ENCODE measurements at regions not wholly inside any gene's neighbourhood (a gene's known extent, or its start where the extent isn't known, plus 50 kb on each side); places are given as distances from the start of the nearest gene placed in this dataset.

DNA sequence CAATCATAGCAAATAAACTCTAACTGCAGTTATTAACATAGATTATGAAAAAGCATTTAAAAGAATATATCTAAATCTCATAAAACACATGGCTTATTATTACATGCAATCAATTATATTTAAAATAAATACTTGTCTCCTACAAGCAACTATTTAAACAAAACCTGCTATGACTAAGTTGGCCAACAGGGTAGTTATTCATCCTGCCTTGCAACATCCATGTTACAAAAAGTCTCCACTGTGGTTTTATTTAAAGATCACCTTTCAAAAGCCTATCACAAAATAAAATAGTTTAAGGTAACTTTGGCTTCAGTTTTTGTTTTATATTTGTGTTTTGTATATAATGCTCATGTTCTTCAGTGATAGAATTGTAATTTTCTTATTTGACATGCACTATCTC, 1127.0 kb upstream of the MAP3K7 start:
- DNase-seq: no peak

DNA sequence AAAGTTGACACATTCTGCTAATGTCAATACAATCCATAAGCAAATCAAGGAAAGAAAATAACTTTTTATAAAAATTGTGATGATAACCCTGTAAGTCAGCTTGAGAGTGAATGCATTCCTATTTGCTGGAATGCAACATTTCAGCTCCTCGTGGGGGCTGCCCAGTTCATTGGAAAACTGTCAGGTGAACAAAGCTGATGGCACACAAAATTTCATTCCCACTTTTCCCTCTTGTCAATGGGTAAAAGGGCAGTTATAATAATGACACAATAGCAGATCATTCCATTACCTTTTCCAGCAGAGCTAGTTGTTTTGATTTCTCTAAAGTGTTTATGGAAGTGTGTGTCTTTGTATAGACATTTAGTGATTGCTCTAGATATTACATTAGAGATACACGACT, 1124.6 kb upstream of the MAP3K7 start:
- DNase-seq: no peak

DNA sequence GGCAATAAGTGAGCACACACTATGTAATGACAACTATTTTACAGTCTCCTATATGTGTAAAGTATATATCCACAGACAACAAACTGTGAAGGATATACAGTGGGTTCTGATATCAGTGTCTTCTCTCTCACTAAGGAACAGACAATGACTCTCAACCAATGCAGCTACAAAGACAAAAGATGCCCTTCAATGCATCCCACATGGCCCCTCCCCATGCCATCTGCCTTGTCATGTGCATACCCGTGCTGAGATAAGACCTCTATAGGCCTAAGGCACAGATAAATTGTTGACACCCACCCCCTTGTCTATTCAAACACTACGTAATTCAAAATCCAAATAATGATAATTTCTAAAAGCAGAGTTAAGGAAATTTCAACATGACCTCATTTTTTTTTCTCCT, 1123.5 kb upstream of the MAP3K7 start:
- DNase-seq: no peak

DNA sequence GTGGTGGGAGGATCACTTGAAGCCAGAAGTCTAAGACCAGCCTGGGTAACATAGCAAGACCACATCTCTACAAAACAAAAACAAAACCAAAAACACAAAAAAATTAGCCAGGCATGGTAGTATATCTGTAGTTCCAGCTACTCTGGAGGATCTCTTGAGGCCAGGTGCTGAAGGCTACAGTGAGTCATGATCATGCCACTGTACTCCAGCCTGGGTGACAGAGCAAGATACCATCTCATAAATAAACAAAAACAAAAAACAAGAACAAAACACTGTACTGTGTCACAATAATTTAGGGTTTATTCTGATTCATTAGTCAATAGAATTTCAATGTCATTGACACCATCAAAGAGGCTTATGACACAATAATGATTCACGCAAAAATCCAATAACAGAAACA, 1121.7 kb upstream of the MAP3K7 start:
- no peak for DNase-seq

DNA sequence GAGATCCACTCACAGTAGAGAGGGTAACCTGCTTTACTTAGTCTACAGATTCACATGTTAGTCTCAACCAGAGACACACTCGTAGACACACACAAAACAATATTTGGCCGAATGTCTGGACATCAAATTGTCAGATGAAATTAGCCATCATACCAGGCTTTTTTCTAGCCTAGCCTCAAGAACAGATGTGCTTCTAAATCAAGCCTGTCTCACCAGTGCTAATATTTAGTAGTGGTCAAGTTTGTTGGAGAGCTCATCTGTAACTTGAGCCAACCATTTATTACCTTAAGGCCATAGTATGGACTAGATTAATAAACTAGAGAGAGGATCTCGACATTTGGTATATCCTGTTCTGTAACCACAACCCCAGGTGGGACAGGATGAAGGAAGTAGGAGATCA, 1118.8 kb upstream of the MAP3K7 start:
- no peak for DNase-seq

DNA sequence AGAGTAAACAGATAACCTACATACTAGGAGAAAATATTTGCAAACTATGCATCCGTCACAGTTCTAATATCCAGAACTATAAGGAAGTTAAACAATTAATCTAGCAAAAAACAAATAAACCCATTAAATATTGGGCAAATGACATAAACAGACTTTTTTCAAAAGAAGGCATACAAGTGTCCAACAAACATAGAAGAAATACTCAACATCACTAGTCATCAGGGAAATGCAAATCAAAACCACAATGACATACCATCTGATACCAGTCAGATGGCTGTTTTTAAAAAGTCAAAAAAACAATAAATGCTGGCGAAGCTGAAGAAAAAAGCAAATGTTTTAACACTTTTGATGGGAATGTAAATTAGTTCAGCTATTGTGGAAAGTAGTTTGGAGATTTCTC, 1117.7 kb upstream of the MAP3K7 start:
- DNase-seq: peak in 1 of 3 donors; percentile 17

DNA sequence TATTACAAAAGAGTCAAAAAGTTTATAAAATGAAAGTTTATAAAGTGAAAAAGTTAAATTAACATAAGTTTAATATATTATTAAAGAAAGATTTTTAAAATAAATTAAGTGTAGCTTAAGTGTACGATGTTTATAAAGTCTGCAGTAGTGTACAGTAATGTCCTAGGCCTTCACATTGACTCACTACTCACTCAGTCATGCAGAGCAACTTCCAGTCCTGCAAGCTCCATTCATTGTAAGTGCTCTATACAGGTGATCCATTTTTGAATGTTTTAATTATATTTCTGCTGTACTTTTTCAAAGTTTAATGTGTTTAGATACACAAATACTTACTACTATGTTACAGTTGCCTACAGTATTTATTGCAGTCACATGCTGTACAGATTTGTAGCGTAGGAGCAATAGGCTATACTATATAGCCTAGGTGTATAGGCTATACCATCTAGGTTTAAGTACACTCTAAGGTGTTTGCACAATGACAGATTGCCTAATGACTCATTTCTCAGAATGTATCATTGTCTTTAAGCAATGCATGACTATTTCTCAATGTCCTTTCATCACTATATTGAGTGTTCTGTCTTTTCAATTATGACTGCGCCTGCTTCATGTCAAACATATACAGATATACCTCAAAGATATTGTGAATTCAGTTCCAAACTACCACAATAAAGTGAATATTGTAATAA, 1110.3 kb upstream of the MAP3K7 start:
- no peak for DNase-seq

DNA sequence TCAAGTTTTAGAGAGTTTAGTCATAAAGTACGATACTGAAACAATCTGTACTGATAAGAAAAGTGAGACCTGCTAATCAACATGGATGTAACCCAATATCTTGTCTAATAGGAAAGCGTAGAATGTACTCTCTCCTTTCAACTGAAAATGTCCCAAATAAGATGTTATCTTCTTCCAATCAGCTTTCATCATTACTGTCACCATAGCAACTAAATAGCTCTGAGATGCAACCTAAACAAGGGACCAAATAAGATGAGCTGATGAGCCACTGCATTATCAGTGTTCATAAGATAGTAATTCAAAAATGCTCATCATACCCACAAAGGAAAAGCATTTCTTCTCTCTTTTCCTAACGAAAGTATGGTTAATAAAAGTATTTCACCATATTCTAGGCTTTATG, 1108.3 kb upstream of the MAP3K7 start:
- DNase-seq: no peak

DNA sequence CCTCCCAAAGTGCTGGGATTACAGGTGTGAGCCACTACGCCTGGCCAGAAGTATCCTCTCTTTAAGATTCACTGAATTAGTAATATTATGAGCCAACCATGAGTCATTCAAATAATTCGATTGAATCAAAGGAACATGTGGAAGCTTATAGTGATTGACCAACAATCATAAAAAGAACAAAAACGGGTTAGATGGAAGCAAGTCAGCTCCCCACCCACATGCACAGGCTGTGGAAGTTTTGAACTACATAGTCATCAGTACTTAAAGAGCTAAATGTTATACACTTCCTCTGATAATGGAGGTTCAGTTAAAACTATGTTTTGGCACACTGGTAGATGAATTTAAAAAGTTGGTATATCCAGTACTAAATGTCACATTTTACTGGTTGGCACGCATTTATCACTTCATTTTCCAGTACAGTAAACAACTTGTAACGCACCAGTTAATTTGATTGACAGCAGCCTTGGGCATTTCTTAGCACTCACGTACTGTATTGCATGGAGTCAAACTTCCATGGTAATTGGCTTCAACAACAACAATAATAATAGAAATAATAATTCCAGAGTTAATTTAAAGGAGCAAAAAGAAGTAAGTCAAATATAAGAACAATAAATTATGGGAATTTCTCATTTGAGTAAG, 1107.3 kb upstream of the MAP3K7 start:
- no peak for DNase-seq

DNA sequence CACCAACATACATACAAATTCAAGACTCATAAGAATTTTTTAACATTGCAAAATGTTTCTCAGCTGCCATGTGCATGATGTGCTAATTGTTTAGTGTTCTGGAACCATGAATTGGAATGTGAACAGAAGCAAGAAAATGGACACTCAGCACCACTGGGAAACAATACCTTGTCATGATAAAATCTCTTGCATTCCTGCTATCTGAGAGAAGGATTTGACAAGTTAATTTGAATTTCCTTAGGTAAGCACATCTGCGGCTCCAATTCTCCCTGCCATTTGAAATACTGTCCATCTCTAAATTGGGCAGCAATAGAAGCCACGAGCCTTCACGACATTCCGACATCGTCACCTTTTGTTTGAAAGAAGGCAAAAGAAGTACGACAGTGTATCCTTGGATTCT, 1104.6 kb upstream of the MAP3K7 start:
- no peak for DNase-seq

DNA sequence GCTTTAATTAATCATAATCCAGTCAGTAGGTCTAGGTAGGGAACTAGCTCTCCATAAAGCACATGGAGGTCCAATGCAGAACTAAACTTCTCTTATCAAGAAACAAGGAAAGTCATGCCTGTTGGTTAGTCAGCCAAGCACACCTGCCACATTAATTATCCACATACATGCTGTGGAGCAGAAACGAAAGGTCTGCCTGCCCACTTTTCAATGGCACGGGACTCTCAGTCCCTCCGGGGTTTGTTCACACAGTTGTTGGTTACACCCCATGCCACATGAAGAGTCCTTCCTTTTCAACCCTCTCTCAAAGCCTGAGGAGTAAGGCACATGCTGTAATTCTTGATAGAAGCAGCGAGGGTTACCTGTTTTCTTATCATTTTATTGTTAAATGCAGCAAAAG, 1096.4 kb upstream of the MAP3K7 start:
- no peak for DNase-seq

DNA sequence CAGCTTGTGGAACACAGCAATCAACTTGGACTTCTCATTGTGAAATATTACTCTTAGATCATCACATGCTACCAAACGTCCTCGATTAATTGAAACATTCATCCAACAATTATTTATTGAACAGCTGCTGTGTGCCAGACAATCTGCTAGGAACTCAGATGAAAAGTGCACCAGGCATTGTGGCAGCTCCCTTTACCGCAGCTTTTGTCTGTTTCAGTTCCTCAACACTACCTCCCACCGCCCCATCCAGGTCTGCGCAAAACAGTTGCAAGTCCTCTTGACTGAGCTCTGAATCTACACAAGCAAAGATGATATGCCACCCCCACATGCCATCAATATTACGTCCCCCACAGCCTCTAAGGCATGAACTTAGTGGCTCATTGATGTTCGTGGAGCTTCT, 1094.4 kb upstream of the MAP3K7 start:
- no peak for DNase-seq

DNA sequence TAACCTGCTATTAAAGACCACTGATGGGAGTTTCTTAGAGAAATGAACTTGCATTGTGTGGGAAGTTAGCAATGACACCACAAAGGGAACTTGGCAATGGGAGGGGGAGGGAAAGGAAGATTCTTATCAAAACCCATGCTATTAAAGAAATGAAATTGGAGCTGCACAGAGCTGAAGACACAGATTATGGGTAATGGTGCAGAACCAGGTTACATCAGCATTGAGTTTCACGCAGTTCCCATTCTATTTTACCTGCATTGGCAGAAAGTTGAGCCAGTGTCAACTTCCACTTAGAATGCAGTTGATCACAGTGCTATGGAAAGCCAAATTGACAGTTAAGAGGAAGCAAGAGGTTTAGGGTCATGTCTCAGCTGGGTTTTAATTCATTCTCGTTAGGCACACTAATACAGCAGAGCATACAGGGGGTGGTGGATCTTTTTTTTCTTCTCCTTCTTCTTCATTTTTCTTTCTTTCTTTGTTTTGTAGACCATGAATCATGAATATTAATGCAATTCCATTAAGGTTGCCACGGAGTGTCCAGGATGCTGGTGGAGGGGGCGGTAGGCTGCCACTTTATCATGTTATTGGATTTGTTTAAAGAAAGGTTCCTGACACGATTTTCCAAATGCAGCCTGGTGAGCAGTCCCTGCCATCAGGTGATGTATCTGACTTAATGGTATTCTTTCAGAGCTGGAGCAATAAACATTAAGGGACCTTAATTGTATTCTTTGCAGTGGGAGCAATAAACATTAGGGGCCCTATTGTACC, 1092.0 kb upstream of the MAP3K7 start:
- no peak for DNase-seq

DNA sequence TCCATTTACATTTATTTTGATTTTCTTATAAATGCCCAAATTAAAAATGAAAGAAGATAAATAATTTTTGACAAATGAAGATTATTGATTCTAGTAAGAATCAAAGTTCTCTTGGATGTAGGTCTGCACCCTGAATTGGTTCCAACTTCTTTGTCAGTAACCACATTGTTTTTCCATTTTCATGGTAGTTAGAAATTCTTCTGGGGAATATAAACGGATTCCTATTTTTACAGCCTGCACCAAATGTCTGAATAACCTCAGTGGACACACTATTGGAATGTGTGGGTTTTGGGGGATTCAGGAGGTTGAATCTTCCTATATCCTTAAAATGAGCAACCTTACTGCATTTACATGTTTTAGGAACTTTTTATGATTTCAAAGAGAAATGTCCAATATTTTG, 1085.3 kb upstream of the MAP3K7 start:
- no peak for DNase-seq

DNA sequence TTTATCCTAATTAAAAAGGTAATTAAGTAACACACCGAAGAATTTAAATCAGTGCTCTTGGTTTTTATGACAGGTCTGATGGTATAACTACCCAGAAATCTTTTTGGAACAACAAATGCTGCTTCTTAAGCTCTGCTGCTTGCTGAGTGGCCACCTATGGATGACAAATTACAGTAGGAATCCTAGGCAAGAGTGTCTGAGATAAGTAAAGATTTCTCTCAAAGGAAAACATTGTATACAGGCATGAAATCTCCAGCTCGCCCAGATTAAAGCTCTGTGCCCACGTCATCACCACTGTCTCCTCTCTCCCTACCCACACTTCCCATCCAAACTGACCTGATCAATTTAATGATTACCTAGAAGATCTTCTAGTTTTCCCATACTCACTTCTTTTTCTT, 1083.0 kb upstream of the MAP3K7 start:
- DNase-seq: no peak

DNA sequence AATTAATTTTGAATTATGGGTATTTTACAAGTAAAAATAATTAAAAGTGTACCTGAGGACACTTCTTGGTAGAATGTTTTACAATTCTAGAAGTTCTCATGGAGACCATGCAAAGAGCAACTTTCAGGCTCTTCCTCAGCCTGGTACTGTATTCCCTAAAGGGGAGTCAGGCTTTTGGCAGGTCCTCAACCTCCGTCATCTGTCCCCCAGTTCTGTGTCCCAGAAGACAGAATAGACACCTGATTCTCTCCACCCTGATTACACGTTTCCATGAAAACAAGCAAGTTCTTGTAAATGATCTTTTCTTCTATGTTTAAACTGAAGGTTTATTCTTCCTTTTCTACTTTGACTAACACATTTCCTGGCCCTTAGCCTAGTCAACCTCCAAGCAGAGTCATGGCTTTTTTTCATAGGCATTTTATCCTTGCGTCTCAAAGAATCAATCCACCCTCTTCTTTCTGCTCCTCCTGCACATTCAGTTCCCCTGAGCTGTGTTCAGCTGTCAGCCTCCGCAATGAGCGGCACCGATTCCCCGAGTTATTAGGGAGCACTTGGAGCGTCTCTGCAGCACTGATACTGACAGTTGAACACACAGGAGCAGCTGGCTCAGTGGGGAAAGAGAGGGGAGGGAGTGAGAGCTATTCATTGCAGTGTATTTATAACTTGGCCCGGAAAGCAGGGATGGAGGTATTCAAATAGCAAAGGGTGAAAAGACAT, 1082.4 kb upstream of the MAP3K7 start:
- peak; percentile 60 to 78 (median 64) for DNase-seq

DNA sequence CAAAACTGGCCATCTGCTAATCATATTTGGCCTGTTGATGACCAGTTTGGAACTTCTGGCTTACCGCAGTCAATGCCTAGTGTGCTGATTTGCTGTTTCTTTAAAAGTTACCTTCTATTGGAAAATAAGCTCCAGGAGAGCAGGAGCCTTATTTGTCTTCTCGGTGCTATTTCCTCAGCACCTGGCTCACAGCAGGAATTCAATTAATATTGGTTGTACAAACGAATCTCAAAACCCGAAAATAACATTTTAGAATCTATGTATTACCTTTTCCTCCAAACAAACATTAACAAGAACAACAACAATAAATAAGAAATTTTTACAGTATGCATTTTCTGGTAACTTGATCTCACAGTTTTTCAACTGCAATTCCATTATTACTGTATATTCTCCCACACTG, 1080.7 kb upstream of the MAP3K7 start:
- no peak for DNase-seq

DNA sequence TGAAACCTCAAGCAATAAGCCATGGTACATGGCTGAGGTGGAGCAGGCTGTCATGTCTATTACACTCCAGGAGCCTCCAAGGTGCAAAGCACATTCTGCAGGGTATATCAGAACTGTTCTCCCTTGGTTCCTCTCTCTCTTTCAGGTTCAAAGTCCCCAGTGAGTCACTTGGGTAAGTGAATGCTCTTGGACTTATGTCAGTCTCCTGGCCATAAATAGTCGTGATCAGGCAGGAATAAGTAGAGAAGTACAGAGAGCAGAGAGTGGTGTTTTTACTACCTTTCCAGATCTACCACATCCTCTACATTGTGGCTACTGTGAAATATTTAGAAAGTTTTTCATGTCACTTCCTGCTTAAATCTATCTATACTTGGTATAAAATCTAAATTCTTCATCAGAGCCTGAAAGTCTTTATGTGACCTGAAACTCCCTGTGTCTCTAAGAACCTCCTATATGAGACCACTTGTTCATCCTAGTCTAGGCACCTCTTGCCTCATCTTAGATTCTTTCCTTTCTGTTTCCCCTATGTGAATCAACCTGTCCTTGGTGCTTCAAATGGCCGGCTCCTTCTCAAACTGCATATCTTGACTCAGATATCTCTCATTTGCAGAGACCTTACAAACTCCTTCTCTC, 1077.6 kb upstream of the MAP3K7 start:
- DNase-seq: no peak

DNA sequence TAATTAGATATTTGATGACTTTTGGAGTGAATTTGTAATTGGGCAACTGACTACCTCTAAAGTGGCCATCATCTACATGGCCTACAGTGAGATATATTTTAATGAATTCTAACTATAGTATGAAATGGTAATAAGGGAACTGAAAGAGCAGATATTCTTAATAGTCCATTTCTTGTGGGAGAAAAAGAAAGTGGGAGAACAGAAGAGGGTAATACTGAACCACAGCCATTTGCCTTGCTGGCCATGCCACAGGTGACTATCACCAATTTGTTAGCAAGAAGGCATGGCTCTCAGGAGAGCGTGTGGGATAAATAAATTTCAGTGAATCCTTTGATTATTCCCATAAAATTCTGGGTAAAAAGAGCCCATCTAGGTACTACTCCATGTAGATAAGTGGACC, 1074.0 kb upstream of the MAP3K7 start:
- DNase-seq: no peak

DNA sequence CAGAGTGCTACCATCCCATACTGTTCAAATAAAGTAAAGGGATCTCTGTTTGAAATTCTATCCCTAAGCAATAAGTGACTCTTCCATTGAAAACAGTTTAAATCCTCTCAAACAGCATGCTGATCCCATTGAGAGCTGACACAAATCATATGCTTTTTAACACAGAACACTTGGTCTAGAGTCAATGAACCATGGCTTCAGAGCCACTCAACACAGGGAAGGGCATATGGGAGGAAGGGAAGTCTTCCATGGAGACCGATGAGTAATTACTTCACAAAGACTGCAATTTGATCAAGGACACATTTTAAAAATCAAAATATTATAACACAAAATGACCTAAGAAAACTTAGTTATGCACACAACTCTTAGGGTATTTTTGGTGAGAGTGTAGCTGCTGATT, 1073.0 kb upstream of the MAP3K7 start:
- DNase-seq: no peak

DNA sequence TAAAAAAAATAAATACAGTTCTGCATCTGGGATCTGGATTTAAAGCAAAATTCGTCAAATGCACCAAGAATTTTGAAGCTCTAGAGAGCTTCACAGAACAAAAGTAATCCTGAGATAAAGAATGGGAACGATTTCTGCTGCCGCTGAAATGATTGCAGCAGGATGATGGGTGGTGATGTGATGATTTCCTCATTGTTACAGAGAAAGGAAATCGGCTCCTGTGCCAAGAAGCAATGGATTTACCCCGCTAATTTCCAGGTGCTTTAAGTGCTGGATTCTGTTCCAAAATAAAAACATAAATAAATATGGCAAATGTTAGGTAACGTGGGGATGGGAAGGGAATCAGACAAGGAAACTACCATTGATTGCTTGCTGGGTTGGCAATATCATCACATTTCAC, 1067.9 kb upstream of the MAP3K7 start:
- no peak for DNase-seq

DNA sequence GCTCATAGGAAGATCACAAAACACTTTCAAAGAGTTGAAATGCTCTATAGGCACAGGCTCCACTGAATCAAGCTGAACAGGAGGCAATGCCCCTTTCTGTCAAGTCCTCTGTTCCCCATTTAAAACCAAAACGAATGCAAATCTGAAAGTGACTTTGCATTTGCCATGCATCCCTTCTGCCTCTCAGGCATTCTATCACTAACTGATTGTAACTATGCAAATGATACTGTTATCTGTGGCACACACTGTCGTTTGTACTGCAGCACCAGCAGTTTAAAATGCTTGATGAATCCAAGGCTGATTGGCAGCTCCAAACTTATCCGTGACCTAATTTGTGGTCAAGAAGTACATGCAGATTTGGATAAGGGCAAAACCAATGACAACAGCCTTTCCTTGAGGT, 1067.5 kb upstream of the MAP3K7 start:
- DNase-seq: no peak
